Neuronal stem cell (in vitro differentiated cells): ENCODE measurements at regions not wholly inside any gene's neighbourhood (a gene's known extent, or its start where the extent isn't known, plus 50 kb on each side); places are given as distances from the start of the nearest gene placed in this dataset.
A peak's percentile ranks its signal among the peaks of the same experiment; 100 is the strongest.

Source experiments
- DNase-seq: peaks from one replicate; pipeline ENCODE4 v3.0.0-alpha.2; 2013; ENCODE audit warnings: low spot score
- H2AFZ ChIP-seq: one replicate; pipeline ENCODE4 v1.6.1; 2013; ENCODE audit warnings: mild to moderate bottlenecking, low read length, inconsistent platforms
- H2AK5ac ChIP-seq: 2 replicates; pipeline ENCODE4 v1.6.1; 2013; ENCODE audit warnings: low read depth, mild to moderate bottlenecking, inconsistent platforms, low read length, moderate library complexity, mixed read lengths
- H2BK120ac ChIP-seq: 2 replicates; pipeline ENCODE4 v1.6.1; 2013; ENCODE audit warnings: low read depth, mild to moderate bottlenecking, inconsistent platforms, low read length, moderate library complexity, mixed read lengths
- H2BK12ac ChIP-seq: one replicate; pipeline ENCODE4 v1.6.1; 2013; ENCODE audit warnings: low read length, inconsistent platforms
- H2BK15ac ChIP-seq: 2 replicates; pipeline ENCODE4 v1.6.1; 2013; ENCODE audit warnings: mild to moderate bottlenecking, low read length, inconsistent platforms, mixed read lengths
- H2BK5ac ChIP-seq: one replicate; pipeline ENCODE4 v1.6.1; 2013; ENCODE audit warnings: inconsistent platforms, mild to moderate bottlenecking, low read length, moderate library complexity
- H3K14ac ChIP-seq: one replicate; pipeline ENCODE4 v1.6.1; 2013; ENCODE audit warnings: low read length, inconsistent platforms
- H3K18ac ChIP-seq: 2 replicates; pipeline ENCODE4 v1.6.1; 2013; ENCODE audit warnings: low read length, inconsistent platforms
- H3K23ac ChIP-seq: 2 replicates; pipeline ENCODE4 v1.6.1; 2013; ENCODE audit warnings: low read depth, mild to moderate bottlenecking, mixed read lengths, low read length, inconsistent platforms; ENCODE audit not compliant: poor library complexity
- H3K27ac ChIP-seq: replicated peaks from 3 replicates; pipeline ENCODE4 v1.5.1; 2013; ENCODE audit warnings: low read length, inconsistent platforms
- H3K27me3 ChIP-seq, 3 experiments: 2 replicates each; pipeline ENCODE4 v1.6.1; 2013; ENCODE audit warnings: low read length in 3 of 3, mild to moderate bottlenecking in 2 of 3, inconsistent platforms in 1 of 3, low read depth in 1 of 3, mixed read lengths in 1 of 3, moderate library complexity in 1 of 3; ENCODE audit not compliant: control insufficient read depth in 3 of 3, insufficient read depth in 3 of 3
- H3K36me3 ChIP-seq, 2 donors: replicated peaks in 1 of 2; 2 replicates each; pipeline ENCODE4 v1.6.1; 2013; ENCODE audit warnings: low read length in 2 of 2; ENCODE audit not compliant: control insufficient read depth in 2 of 2, insufficient read depth in 2 of 2
- H3K4ac ChIP-seq: 2 replicates; pipeline ENCODE4 v1.6.1; 2013; ENCODE audit warnings: inconsistent platforms, mild to moderate bottlenecking, low read length, moderate library complexity
- H3K4me1 ChIP-seq, 2 donors: 1 replicate in 1 of 2; 2 replicates in 1 of 2; pipeline ENCODE4 v1.6.1; 2013; ENCODE audit warnings: low read length in 2 of 2, low read depth in 1 of 2; ENCODE audit not compliant: control insufficient read depth in 2 of 2, insufficient read depth in 1 of 2
- H3K4me2 ChIP-seq: one replicate; pipeline ENCODE4 v1.6.1; 2013; ENCODE audit warnings: mild to moderate bottlenecking, low read length, inconsistent platforms; ENCODE audit not compliant: insufficient read depth, poor library complexity, severe bottlenecking
- H3K4me3 ChIP-seq, 2 donors: 2 replicates each; pipeline ENCODE4 v1.5.1; 2013; ENCODE audit warnings: low read length in 2 of 2, mild to moderate bottlenecking in 2 of 2, inconsistent platforms in 1 of 2, moderate library complexity in 1 of 2
- H3K79me1 ChIP-seq: one replicate; pipeline ENCODE4 v1.6.1; 2013; ENCODE audit warnings: low read depth, mild to moderate bottlenecking, inconsistent platforms, low read length, moderate library complexity
- H3K9ac ChIP-seq: one replicate; pipeline ENCODE4 v1.6.1; 2013; ENCODE audit warnings: mild to moderate bottlenecking, low read depth, low read length, inconsistent platforms; ENCODE audit not compliant: poor library complexity
- H3K9me3 ChIP-seq, 2 donors: replicated peaks in 1 of 2; 2 replicates each; pipeline versions ENCODE3 to v1.6.1; 2013; ENCODE audit warnings: low read length in 2 of 2, mild to moderate bottlenecking in 2 of 2, inconsistent platforms in 1 of 2, low read depth in 1 of 2, mixed read lengths in 1 of 2, moderate library complexity in 1 of 2; ENCODE audit not compliant: control insufficient read depth in 2 of 2, insufficient read depth in 1 of 2
- H4K8ac ChIP-seq: one replicate; pipeline ENCODE4 v1.6.1; 2013; ENCODE audit warnings: low read depth, mild to moderate bottlenecking, inconsistent platforms, low read length, moderate library complexity
- H4K91ac ChIP-seq: one replicate; pipeline ENCODE4 v1.6.1; 2013; ENCODE audit warnings: low read length, low read depth, mild to moderate bottlenecking, inconsistent platforms; ENCODE audit not compliant: poor library complexity
- WGBS, 2 donors: extraction: QIAGEN DNeasy Blood & Tissue Kit; methylation state at CpG; one replicate each; pipeline ENCODE4 v1.1.7; 2013; ENCODE audit warnings: missing lambda C conversion rate in 2 of 2, mixed read lengths in 1 of 2; ENCODE audit not compliant: insufficient read length in 2 of 2, insufficient replicate concordance in 1 of 2; ENCODE audit errors: extremely low coverage in 2 of 2; 5-methylcytosine and 5-hydroxymethylcytosine counted together

DNA sequence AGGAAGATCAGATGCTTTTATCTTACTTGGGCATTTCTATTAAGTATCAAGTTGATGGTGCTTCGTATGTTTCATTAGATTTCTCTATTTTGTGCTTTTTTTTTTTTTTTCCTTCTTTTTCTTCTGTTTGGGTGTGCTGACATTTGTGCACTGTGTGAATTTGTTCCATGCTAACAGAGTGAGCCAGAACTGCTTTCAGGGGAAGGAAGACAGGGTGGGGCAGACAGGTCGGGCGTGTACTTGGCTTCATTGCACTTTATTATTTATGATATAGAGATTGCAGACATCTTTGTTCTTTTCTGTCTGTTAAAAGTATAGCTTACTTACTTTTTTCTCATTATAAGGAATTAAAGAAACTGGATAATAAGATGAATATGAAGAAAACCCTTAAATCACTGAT lies 112.2 kb downstream of the FGF18 start:
- Histone ChIP-seq H3K4me2 (no peak overlapping the region), H3K9me3 (no peaks in the 10 kb centered on the region), H3K79me1 (no peaks in the 10 kb centered on the region), H2AFZ (no peak overlapping the region), H3K23ac (no peak overlapping the region), H3K9ac (no peak overlapping the region), H4K8ac (no peak overlapping the region), H3K4me1 (peaks cover 0 to 9% of the 10 kb centered on the region in 2 donors), H2AK5ac (no peak overlapping the region), H3K27me3 (no peaks in the 10 kb centered on the region), H2BK15ac (no peak overlapping the region), H3K27ac (no peak overlapping the region), H3K18ac (no peak overlapping the region), H4K91ac (no peak overlapping the region), H3K4me3 (no peak overlapping the region), H2BK12ac (no peak overlapping the region), H2BK5ac (no peak overlapping the region), H3K36me3 (no peaks in the 10 kb centered on the region), H2BK120ac (no peak overlapping the region), H3K14ac (no peak overlapping the region), H3K4ac (no peak overlapping the region)
- WGBS, 2 donors, result no CpG with 5 or more reads among the region's 3 CpGs
- no peak for DNase-seq

DNA sequence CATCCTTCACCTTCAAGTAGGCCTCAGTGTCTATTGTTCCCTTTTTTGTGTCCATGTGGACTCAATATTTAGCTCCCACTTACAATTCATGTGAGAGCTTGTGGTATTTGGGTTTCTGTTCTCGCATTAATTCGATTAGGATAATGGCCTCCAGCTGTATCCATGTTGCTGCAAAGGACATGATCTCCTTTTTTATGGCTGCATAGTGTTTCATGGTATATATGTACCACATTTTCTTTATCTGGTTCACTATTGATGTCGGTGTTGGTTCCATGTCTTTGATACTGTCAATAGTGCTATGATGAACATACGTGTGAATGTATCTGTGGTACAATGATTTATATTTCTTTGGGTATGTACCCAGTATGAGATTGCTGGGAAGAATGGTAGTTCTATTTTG lies 113.7 kb downstream of the FGF18 start:
- Histone ChIP-seq H3K18ac (no peak overlapping the region), H4K8ac (no peak overlapping the region), H3K9me3 (no peaks in the 10 kb centered on the region), H2BK12ac (no peak overlapping the region), H3K9ac (no peak overlapping the region), H3K27ac (no peak overlapping the region), H3K79me1 (no peaks in the 10 kb centered on the region), H2BK120ac (no peak overlapping the region), H2AK5ac (no peak overlapping the region), H3K14ac (no peak overlapping the region), H3K23ac (no peak overlapping the region), H3K4me2 (no peak overlapping the region), H2BK15ac (no peak overlapping the region), H4K91ac (no peak overlapping the region), H3K27me3 (no peaks in the 10 kb centered on the region), H2AFZ (no peak overlapping the region), H3K4me1 (peaks cover 0 to 9% of the 10 kb centered on the region in 2 donors), H3K4me3 (no peak overlapping the region), H2BK5ac (no peak overlapping the region), H3K36me3 (no peaks in the 10 kb centered on the region), H3K4ac (no peak overlapping the region)
- WGBS, 2 donors, result no CpG with 5 or more reads among the region's 4 CpGs
- DNase-seq, result no peak

DNA sequence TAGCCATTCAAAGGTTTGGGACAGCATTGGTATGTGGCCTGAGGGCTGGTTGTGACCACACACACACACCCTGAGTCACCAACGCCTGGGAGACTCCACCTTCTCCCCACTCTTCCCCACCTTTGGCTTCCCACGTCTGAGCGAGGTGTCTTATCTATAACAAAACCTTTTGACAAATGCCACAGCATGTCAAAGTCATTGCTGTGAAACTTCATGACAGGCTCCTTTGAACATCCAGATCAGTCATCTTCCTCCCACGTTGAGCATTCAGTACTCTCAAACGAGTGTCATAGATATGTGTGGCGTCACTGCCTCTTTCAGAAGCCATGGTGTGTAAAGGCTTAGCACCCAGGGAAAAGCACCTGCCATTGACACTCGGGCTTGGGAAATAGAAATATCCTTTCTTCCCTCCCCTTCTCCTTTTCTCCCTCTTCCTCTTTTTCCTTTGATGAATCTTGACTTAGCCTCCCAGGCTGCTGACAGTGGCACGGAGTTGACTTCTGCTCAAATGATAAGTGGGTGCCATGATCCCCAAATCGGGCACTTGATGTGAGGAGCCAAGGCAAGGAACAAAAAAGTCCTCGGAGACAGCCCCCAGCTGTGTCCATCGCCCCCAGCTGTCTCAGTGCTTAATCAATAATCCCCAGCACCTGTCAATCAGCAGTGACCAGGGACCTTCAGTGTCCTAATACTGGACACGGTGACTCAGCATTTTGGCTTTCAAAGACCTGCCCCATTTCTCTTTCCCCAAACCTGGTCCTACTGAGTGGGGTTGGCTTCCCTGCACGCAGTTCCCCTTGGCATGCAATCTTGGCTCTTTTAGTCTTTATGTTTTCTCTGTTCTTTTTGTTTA lies 114.8 kb downstream of the FGF18 start:
- no peak overlapping the region for H3K9ac ChIP-seq
- H3K27me3 ChIP-seq, result no peaks in the 10 kb centered on the region
- peak overlapping the region; percentile 20 for H2BK15ac ChIP-seq
- H4K8ac ChIP-seq, result no peak overlapping the region
- H3K27ac ChIP-seq, result no peak overlapping the region
- no peak overlapping the region for H3K23ac ChIP-seq
- no peak overlapping the region for H3K4me2 ChIP-seq
- DNase-seq, result no peak
- no peak overlapping the region for H2AK5ac ChIP-seq
- H3K14ac ChIP-seq, result no peak overlapping the region
- WGBS, 2 donors, result no CpG with 5 or more reads among the region's 13 CpGs
- H2BK12ac ChIP-seq, result no peak overlapping the region
- no peaks in the 10 kb centered on the region for H3K9me3 ChIP-seq
- no peak overlapping the region for H2AFZ ChIP-seq
- no peak overlapping the region for H4K91ac ChIP-seq
- H3K36me3 ChIP-seq, result no peaks in the 10 kb centered on the region
- H3K4me1 ChIP-seq, result peaks cover 0 to 7% of the 10 kb centered on the region in 2 donors
- no peak overlapping the region for H3K4me3 ChIP-seq
- no peak overlapping the region for H3K4ac ChIP-seq
- H2BK120ac ChIP-seq, result no peak overlapping the region
- H3K79me1 ChIP-seq, result no peaks in the 10 kb centered on the region
- H2BK5ac ChIP-seq, result no peak overlapping the region
- no peak overlapping the region for H3K18ac ChIP-seq

DNA sequence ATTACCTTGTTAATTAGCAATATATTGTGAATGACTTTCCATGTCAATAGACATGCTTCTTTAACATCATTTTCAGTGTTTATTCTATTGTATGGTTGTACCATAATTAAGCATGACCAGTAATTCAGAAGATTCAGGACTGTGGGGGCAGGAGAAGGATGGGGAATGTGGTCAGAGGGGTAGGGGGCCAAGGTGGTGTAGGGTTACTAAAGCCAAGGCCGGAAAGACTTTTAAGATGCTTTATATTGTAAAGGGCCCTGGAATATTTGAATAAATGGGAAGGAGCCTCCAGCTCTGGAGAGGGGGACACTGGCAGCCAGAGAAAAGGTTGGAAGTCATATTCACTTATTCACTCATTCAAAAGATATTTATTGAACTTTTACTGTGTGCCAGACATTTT lies 115.7 kb downstream of the FGF18 start:
- WGBS, 2 donors, result no CpG with 5 or more reads among the region's 1 CpG
- no peak for DNase-seq

More for the DNA sequence above, 115.7 kb downstream of the FGF18 start:
- no peak overlapping the region for H2BK5ac ChIP-seq
- H3K14ac ChIP-seq, result no peak overlapping the region
- no peaks in the 10 kb centered on the region for H3K79me1 ChIP-seq
- H3K4ac ChIP-seq, result no peak overlapping the region
- no peak overlapping the region for H3K23ac ChIP-seq
- H3K4me3 ChIP-seq, result no peak overlapping the region
- no peak overlapping the region for H3K18ac ChIP-seq
- no peak overlapping the region for H4K91ac ChIP-seq
- no peak overlapping the region for H2BK12ac ChIP-seq
- no peak overlapping the region for H3K9ac ChIP-seq
- H3K4me1 ChIP-seq, result peaks cover 0 to 7% of the 10 kb centered on the region in 2 donors
- no peak overlapping the region for H4K8ac ChIP-seq
- no peak overlapping the region for H2AFZ ChIP-seq
- H3K27ac ChIP-seq, result no peak overlapping the region
- no peaks in the 10 kb centered on the region for H3K9me3 ChIP-seq
- no peak overlapping the region for H2AK5ac ChIP-seq
- H3K36me3 ChIP-seq, result no peaks in the 10 kb centered on the region
- no peak overlapping the region for H2BK120ac ChIP-seq
- H3K27me3 ChIP-seq, result no peaks in the 10 kb centered on the region
- no peak overlapping the region for H2BK15ac ChIP-seq
- no peak overlapping the region for H3K4me2 ChIP-seq
